NCI-H146 treated with DMSO at 0.1 percent for 48 hours (cell line): ENCODE measurements at regions not wholly inside any gene's neighbourhood (a gene's known extent, or its start where the extent isn't known, plus 50 kb on each side); places are given as distances from the start of the nearest gene placed in this dataset.
A peak's percentile ranks its signal among the peaks of the same experiment; 100 is the strongest.

Experiments used
- DNase-seq: peaks from one replicate; lab custom pipeline; 2025; ENCODE audit not compliant: unreplicated experiment; lab: John Stamatoyannopoulos, UW

- DNase-seq: no peak
Measured at GRCh38 chr20:11195899-11196558, 522.2 kb upstream of the JAG1 start.

- DNase-seq: no peak
Measured at GRCh38 chr20:11197851-11198250, 524.1 kb upstream of the JAG1 start.

- no peak for DNase-seq
Measured at GRCh38 chr20:11200423-11200822, 526.6 kb upstream of the JAG1 start.

- DNase-seq: peak; percentile 39
Measured at GRCh38 chr20:11204926-11205768, 531.3 kb upstream of the JAG1 start.

- no peak for DNase-seq
Measured at GRCh38 chr20:11205769-11206362, 532.1 kb upstream of the JAG1 start.

GRCh38 chr20:11207749-11208502, 534.1 kb upstream of the JAG1 start:
- DNase-seq: no peak

GRCh38 chr20:11210611-11211010, 536.8 kb upstream of the JAG1 start:
- no peak for DNase-seq

GRCh38 chr20:11212272-11212671, 538.5 kb upstream of the JAG1 start:
- DNase-seq: no peak

GRCh38 chr20:11212902-11213301, 539.1 kb upstream of the JAG1 start:
- no peak for DNase-seq

- DNase-seq: no peak
Measured at GRCh38 chr20:11214256-11214840, 540.5 kb upstream of the JAG1 start.

- peak; percentile 13 for DNase-seq
Measured at GRCh38 chr20:11216451-11217314, 542.9 kb upstream of the JAG1 start.

GRCh38 chr20:11217326-11218172, 543.8 kb upstream of the JAG1 start:
- DNase-seq: no peak

- no peak for DNase-seq
Measured at GRCh38 chr20:11218173-11218680, 544.4 kb upstream of the JAG1 start.

- no peak for DNase-seq
Measured at GRCh38 chr20:11219192-11219591, 545.4 kb upstream of the JAG1 start.

- no peak for DNase-seq
Measured at GRCh38 chr20:11221046-11221445, 547.2 kb upstream of the JAG1 start.

GRCh38 chr20:11222243-11222642, 548.4 kb upstream of the JAG1 start:
- no peak for DNase-seq

GRCh38 chr20:11227602-11228001, 553.8 kb upstream of the JAG1 start:
- no peak for DNase-seq

- DNase-seq: peak; percentile 12
Measured at GRCh38 chr20:11229772-11230171, 556.0 kb upstream of the JAG1 start.

GRCh38 chr20:11230999-11231398, 557.2 kb upstream of the JAG1 start:
- DNase-seq: no peak
